ENCODE measurements at regions not wholly inside any gene's neighbourhood (a gene's known extent, or its start where the extent isn't known, plus 50 kb on each side); places are given as distances from the start of the nearest gene placed in this dataset.

DNA sequence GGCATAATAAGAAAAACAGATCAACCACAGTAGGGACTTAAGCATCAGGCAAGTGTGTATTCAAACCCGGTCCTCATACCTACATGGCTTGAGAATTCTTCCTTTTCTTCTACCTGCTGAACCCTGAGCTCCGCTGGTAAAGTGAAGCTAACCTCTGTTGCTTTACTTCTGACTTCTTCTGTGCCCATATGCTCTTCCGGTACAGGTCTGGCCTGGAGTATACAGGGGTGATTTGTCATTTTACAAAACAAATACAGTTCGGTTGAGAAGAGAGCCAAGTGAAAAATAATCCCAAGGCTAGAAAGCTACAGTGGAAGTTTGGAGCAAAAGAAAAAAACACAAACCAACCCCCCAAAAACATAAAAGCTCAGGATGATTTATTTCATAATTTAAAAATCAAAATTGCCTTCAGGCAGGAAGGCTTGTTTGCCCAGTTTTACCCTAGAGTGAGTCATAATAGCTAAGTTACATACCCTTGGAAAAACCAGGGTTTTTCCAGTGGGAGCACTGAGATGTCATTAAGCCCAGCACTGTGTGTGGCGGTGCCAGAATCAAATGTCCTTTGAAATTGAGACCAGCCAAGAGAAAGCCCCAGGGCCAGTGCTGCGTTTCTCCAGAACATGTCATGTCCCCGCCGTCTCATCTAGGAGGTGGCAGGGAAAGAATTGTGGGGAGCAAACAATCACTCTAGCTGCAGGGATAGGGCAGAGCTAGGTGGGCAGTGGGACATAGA, 305.5 kb upstream of the ISX start:
- ChIA-PET CTCF (no interaction called here), POLR2A (no interaction called here)
- no peaks in the 10 kb centered on the region for H3K4me1 Mint-ChIP-seq (ENCODE audit: low read depth)
- no peaks in the 10 kb centered on the region for H3K9me3 Mint-ChIP-seq (ENCODE audit: insufficient read depth)
- no peak overlapping the region for H3K4me3 Mint-ChIP-seq
- no peaks in the 10 kb centered on the region for H3K36me3 Mint-ChIP-seq (ENCODE audit: low read depth)
- H3K27ac Mint-ChIP-seq, result no peak overlapping the region
- no peaks in the 10 kb centered on the region for H3K27me3 Mint-ChIP-seq (ENCODE audit: low read depth)
- DNase-seq (no peak), ATAC-seq (no peak)

DNA sequence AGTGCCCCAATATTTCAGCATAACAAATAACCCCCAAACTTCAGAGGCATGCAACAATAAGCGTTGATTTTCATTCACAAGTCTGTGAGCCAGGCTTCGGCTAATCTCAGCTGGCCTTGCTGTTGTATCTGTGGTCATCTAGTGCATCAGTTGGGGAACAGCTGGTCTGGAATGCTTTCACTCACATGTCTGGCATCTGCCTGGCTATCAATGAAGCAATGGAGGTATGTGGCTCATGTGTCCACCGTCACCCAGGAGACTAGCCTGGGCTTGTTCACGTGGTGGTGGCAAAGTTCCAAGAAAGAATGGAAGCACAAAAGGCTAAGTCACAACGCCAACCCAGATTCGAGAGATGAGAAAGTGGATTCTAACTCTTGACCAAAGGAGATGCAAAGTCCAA, 304.8 kb upstream of the ISX start:
- ChIA-PET POLR2A (no interaction called here), CTCF (no interaction called here)
- Mint-ChIP-seq H3K4me1 (ENCODE audit: low read depth) (no peaks in the 10 kb centered on the region), H3K9me3 (ENCODE audit: insufficient read depth) (no peaks in the 10 kb centered on the region), H3K4me3 (no peak overlapping the region), H3K36me3 (ENCODE audit: low read depth) (no peaks in the 10 kb centered on the region), H3K27me3 (ENCODE audit: low read depth) (no peaks in the 10 kb centered on the region), H3K27ac (no peak overlapping the region)
- DNase-seq (no peak), ATAC-seq (no peak)

DNA sequence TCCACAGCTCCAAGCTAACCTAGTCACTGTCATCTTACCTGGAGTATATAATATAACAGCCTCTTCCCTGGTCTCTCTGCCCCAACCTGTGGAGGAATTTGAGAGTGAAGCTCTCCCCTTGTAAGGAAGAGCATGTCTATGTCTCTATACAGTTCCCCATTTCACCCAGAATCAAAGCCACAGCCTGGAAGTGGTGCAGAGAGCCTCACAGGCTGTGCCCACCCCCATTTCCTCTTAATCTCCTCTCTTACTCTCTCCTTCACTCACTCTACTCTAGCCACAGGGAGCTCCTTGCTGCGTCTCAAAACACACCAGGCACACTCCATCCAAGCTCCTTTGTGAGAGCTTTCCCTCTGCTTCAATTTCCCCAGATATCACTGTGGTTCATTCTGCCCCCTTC, 302.5 kb upstream of the ISX start:
- DNase-seq (no peak), ATAC-seq (no peak)
- Mint-ChIP-seq H3K27ac (no peak overlapping the region), H3K4me3 (no peak overlapping the region), H3K9me3 (ENCODE audit: insufficient read depth) (no peaks in the 10 kb centered on the region), H3K36me3 (ENCODE audit: low read depth) (no peaks in the 10 kb centered on the region), H3K27me3 (ENCODE audit: low read depth) (no peaks in the 10 kb centered on the region), H3K4me1 (ENCODE audit: low read depth) (no peaks in the 10 kb centered on the region)
- CTCF ChIA-PET, result no interaction called here
- POLR2A ChIA-PET, result no interaction called here

DNA sequence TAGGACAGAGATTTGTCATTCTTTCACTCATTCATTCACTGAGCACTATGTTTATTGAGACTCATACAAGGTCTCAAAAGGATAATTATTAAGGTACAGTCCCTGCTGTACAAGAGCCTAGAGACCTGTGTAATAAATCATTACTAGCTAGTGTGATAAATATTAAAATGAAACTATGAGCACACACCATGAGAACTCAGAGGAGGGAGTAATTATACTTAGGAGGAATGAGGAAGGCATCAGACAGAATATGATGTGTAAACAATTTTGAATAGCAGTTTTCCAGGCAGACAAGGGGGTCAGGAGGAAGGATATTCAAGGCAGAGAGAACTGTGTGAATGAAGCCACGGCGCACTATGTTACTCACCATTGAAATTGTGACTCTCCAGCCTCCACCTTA, 300.8 kb upstream of the ISX start:
- H3K4me1 Mint-ChIP-seq (ENCODE audit: low read depth), result no peaks in the 10 kb centered on the region
- no peak overlapping the region for H3K27ac Mint-ChIP-seq
- CTCF ChIA-PET, result no interaction called here
- H3K36me3 Mint-ChIP-seq (ENCODE audit: low read depth), result no peaks in the 10 kb centered on the region
- ATAC-seq, result no peak
- no peaks in the 10 kb centered on the region for H3K9me3 Mint-ChIP-seq (ENCODE audit: insufficient read depth)
- POLR2A ChIA-PET, result no interaction called here
- DNase-seq, result no peak
- no peak overlapping the region for H3K4me3 Mint-ChIP-seq
- H3K27me3 Mint-ChIP-seq (ENCODE audit: low read depth), result no peaks in the 10 kb centered on the region

DNA sequence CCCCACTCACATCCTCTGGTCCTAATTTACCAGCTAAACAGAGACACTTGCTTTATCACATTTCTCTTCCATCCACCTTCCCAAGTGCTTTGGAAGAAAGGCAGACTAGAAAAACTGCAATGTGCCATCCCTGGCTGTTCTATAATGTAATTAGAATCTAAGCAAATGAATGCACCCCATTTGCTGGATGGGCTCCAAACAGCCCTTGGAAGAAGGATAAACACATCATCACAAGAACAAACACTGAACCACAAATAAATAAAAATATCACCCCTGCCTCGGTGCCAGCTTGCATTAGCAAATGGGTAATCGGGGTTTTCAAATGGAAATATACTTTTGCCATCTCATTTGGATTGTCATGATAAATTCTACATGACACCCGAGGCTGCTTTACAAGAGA, 296.6 kb upstream of the ISX start:
- CTCF ChIA-PET, result no interaction called here
- Mint-ChIP-seq H3K4me1 (ENCODE audit: low read depth) (no peaks in the 10 kb centered on the region), H3K9me3 (ENCODE audit: insufficient read depth) (no peaks in the 10 kb centered on the region), H3K4me3 (no peak overlapping the region), H3K27me3 (ENCODE audit: low read depth) (no peaks in the 10 kb centered on the region), H3K27ac (no peak overlapping the region), H3K36me3 (ENCODE audit: low read depth) (no peaks in the 10 kb centered on the region)
- ATAC-seq (no peak), DNase-seq (no peak)
- POLR2A ChIA-PET, result no interaction called here

DNA sequence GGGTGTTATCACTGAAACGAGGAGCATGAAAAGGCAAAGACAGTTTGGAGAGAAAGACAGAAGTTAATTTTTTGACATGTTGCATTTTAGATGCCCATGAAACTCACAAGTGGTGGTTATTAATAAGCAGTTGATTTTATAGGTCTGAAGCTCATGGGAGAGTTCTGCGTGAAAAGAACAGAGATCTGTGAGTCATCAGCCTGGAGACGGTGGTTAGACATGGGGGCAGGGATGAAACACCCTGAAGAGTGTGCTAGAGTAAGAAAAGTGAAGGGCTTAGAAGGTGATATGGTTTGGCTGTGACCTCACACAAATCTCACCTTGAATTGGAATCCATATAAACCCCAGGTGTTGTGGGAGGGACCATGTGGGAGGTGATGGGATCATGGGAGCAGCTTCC, 289.1 kb upstream of the ISX start:
- Mint-ChIP-seq H3K27ac (no peak overlapping the region), H3K36me3 (ENCODE audit: low read depth) (no peaks in the 10 kb centered on the region), H3K9me3 (ENCODE audit: insufficient read depth) (peaks cover 9% of the 10 kb centered on the region), H3K4me1 (ENCODE audit: low read depth) (no peaks in the 10 kb centered on the region), H3K27me3 (ENCODE audit: low read depth) (no peaks in the 10 kb centered on the region), H3K4me3 (no peak overlapping the region)
- CTCF ChIA-PET, result no interaction called here
- DNase-seq, result no peak
- POLR2A ChIA-PET, result no interaction called here
- no peak for ATAC-seq

DNA sequence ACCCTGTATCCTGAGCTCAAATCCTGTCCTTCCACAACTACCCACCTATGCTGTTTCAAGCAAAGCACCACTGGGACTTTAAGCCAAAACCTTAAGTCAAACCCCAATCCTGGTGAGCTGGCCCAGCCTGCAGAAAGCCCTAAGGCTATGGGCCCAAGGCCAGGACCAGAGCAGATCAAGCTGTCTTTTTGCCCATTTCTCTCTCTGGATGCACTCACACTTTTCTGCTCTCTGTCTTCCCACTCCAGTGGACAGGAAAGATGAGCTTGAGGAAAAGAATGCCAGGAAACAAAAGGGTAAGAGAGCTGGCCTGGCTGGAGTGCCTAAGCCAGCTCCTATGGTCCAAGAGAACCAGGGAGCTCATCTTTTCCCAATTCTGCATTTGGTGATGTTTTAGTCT, 284.3 kb upstream of the ISX start:
- ChIA-PET POLR2A (no interaction called here), CTCF (no interaction called here)
- Mint-ChIP-seq H3K27me3 (ENCODE audit: low read depth) (no peaks in the 10 kb centered on the region), H3K36me3 (ENCODE audit: low read depth) (no peaks in the 10 kb centered on the region), H3K4me3 (no peak overlapping the region), H3K27ac (no peak overlapping the region), H3K9me3 (ENCODE audit: insufficient read depth) (peaks cover 9% of the 10 kb centered on the region), H3K4me1 (ENCODE audit: low read depth) (no peaks in the 10 kb centered on the region)
- ATAC-seq (no peak), DNase-seq (no peak)

DNA sequence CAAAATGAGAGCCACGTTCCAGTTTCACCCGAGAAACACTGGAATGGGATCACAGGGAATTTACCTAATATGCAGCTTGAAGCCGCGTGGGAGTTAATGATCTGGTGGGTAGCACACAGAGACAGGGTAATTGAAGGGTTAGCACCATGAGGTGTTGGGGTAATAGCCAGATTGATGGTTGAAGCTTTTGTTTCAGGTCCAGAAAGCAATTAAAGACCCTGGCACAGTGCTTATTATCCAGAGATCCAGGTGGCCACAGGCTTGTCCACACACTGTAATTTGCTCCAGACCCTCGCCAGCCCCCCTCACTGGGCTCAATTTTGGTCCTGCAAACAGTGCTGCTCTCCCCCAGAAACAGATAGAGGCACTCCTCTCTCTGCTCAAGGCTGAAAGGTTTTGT, 282.5 kb upstream of the ISX start:
- H3K27ac Mint-ChIP-seq, result no peak overlapping the region
- POLR2A ChIA-PET, result no interaction called here
- H3K4me1 Mint-ChIP-seq (ENCODE audit: low read depth), result no peaks in the 10 kb centered on the region
- no peak for DNase-seq
- H3K27me3 Mint-ChIP-seq (ENCODE audit: low read depth), result no peaks in the 10 kb centered on the region
- no peaks in the 10 kb centered on the region for H3K36me3 Mint-ChIP-seq (ENCODE audit: low read depth)
- CTCF ChIA-PET, result no interaction called here
- no peak overlapping the region for H3K4me3 Mint-ChIP-seq
- peaks cover under 1% of the 10 kb centered on the region for H3K9me3 Mint-ChIP-seq (ENCODE audit: insufficient read depth)
- no peak for ATAC-seq

DNA sequence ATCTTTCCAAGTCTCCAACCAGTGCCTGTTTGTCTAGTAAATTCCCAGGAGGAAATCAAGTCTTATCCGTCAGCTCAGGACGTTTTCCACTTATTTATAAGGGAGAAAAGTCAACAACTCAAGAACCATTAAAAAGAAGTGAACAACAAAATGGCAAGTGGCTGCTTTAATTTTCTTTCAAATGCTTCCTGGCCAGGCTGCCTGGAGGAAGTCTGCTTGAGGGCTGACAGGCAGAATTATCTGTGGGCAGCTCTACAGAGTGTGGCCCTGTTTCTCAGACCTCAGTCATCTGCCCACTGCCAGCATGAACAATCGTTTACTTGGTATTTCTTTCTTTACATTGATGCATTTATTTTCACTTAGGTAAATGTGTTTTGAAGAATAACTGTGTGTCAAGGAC, 281.9 kb upstream of the ISX start:
- Mint-ChIP-seq H3K27ac (no peak overlapping the region), H3K4me3 (no peak overlapping the region), H3K9me3 (ENCODE audit: insufficient read depth) (peaks cover 4% of the 10 kb centered on the region), H3K27me3 (ENCODE audit: low read depth) (no peaks in the 10 kb centered on the region), H3K4me1 (ENCODE audit: low read depth) (no peaks in the 10 kb centered on the region), H3K36me3 (ENCODE audit: low read depth) (no peaks in the 10 kb centered on the region)
- DNase-seq, result no peak
- CTCF ChIA-PET, result no interaction called here
- ATAC-seq, result no peak
- POLR2A ChIA-PET, result no interaction called here

DNA sequence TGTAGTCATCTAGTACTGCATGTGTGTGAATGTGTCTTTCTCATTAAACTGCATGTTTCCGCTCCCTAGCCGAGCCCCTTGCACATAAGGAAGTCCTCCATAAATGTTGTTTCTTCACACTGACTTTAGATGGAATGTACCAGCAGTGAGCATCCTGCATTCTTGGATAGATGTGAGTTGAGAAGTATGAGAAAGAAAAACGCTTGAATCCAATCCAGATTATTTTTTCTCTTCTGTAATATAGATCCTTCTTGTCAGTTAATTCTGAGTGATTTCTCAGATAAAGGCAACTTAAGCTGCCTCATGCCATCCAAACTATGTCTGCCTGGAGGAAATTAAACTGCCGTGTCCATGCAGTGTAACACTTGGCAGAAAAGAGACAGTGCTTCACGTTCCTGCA, 268.1 kb upstream of the ISX start:
- no peak overlapping the region for H3K4me3 Mint-ChIP-seq
- CTCF ChIA-PET, result no interaction called here
- H3K36me3 Mint-ChIP-seq (ENCODE audit: low read depth), result no peaks in the 10 kb centered on the region
- H3K27me3 Mint-ChIP-seq (ENCODE audit: low read depth), result no peaks in the 10 kb centered on the region
- POLR2A ChIA-PET, result no interaction called here
- no peaks in the 10 kb centered on the region for H3K4me1 Mint-ChIP-seq (ENCODE audit: low read depth)
- ATAC-seq (no peak), DNase-seq (no peak)
- H3K27ac Mint-ChIP-seq, result no peak overlapping the region
- H3K9me3 Mint-ChIP-seq (ENCODE audit: insufficient read depth), result no peaks in the 10 kb centered on the region

DNA sequence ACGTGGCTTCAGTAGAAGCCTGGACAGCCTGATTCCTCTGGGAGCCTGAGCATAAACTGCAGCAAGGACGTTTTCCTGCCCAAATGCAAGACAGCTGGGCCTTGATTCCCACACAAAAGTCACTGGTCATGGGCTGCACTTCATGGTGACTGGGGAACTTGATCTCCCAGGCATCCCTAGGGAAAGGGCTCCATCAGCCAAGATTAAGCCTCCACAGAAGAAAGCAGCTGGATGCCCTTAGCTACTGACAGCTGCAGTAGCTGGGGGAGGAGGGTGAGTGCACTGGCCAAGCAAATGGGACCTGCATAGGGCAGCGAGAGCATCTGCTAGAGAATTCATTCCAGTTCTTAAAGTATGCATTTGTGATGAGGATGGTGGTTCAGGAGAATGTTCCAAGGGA, 267.4 kb upstream of the ISX start:
- ChIA-PET CTCF (no interaction called here), POLR2A (no interaction called here)
- ATAC-seq (no peak), DNase-seq (no peak)
- no peak overlapping the region for H3K4me3 Mint-ChIP-seq
- H3K36me3 Mint-ChIP-seq (ENCODE audit: low read depth), result no peaks in the 10 kb centered on the region
- H3K27me3 Mint-ChIP-seq (ENCODE audit: low read depth), result no peaks in the 10 kb centered on the region
- no peak overlapping the region for H3K27ac Mint-ChIP-seq
- H3K4me1 Mint-ChIP-seq (ENCODE audit: low read depth), result no peaks in the 10 kb centered on the region
- no peaks in the 10 kb centered on the region for H3K9me3 Mint-ChIP-seq (ENCODE audit: insufficient read depth)

DNA sequence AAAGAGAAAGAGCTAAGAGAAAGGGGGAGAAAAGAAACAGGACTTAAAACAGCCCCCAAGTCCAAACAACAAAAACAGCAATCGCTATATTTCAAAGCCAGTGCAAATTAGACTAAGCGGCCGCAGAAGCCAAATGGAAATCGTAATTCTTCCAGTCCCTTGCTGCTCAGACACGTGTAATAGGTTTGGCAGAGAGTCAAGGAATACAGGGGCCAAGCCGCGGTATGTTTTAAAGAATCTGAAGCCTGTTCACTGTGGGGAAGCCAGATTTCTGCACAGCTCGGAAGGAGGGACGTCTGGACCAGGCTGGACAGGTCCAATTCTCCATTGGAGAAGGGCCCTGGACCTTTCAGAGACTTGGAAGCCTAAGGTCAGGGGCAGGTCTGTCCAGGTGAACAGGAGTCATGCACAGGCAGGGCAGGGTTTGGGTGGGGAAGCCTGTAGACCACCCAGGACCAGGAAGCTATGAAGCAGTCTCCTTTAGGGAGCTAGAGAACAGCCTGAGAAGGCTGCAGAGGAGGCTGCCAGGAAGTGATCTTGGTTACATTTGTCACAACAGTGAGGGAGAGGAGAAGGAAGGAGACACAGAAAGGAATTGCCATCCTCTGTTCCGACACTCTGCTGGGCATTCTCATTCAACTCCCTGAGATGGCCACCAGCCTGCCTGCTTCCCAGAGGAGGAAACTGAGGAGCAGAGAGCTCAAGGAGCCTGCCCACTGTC, 265.5 kb upstream of the ISX start:
- H3K36me3 Mint-ChIP-seq (ENCODE audit: low read depth), result no peaks in the 10 kb centered on the region
- H3K27ac Mint-ChIP-seq, result no peak overlapping the region
- H3K9me3 Mint-ChIP-seq (ENCODE audit: insufficient read depth), result no peaks in the 10 kb centered on the region
- ChIA-PET CTCF (no interaction called here), POLR2A (no interaction called here)
- no peaks in the 10 kb centered on the region for H3K4me1 Mint-ChIP-seq (ENCODE audit: low read depth)
- no peaks in the 10 kb centered on the region for H3K27me3 Mint-ChIP-seq (ENCODE audit: low read depth)
- DNase-seq, result no peak
- ATAC-seq, result no peak
- H3K4me3 Mint-ChIP-seq, result no peak overlapping the region

DNA sequence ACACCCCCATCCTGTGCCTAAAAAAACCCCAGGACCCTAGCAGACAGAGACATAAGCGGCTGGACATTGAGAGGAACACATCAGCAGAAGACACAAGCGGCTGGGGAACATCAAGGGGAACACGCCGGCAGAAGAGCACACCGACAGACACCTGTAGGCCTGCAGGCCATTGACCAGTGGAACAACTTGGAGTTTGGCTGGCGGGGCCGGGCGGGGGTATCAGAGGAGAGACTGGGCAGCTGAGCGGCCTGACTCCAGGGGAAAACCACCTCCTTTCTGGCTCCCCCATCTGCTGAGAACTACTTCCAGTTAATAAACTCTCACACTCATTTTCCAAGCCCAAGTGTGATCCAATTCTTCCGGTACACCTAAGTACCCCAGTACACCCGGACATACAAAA, 264.7 kb upstream of the ISX start:
- POLR2A ChIA-PET, result no interaction called here
- Mint-ChIP-seq H3K27me3 (ENCODE audit: low read depth) (no peaks in the 10 kb centered on the region), H3K27ac (no peak overlapping the region), H3K4me3 (no peak overlapping the region), H3K36me3 (ENCODE audit: low read depth) (no peaks in the 10 kb centered on the region), H3K9me3 (ENCODE audit: insufficient read depth) (no peaks in the 10 kb centered on the region), H3K4me1 (ENCODE audit: low read depth) (no peaks in the 10 kb centered on the region)
- CTCF ChIA-PET, result no interaction called here
- DNase-seq (no peak), ATAC-seq (no peak)

All from activated CD8-positive, alpha-beta T cell treated with anti-CD3 and anti-CD28 coated beads, Interleukin-2, amount 10 ng/mL, durations not matched to agents 7 days and 5 days (primary cell).